GM23248 (cell line): ENCODE measurements at regions not wholly inside any gene's neighbourhood (a gene's known extent, or its start where the extent isn't known, plus 50 kb on each side); places are given as distances from the start of the nearest gene placed in this dataset.
"Not testable (repeated sequence)": the region's sequence is repeated elsewhere in the genome, so short reads cannot be mapped to it uniquely, and the experiment has no call there.

Experiments
- EZH2 ChIP-seq: fragments of 200-600 bp; sonication (generic); IDR thresholded peaks from 2 replicates; pipeline ENCODE4 v1.6.1; 2018; ENCODE audit warnings: antibody characterized with exemption, mild to moderate bottlenecking; ENCODE audit not compliant: insufficient read depth, poor library complexity, severe bottlenecking
- EZH2phosphoT487 ChIP-seq: fragments of 200-600 bp; sonication (generic); IDR thresholded peaks from 2 replicates; pipeline ENCODE4 v1.6.1; 2018; ENCODE audit warnings: antibody characterized with exemption, moderate library complexity, mild to moderate bottlenecking, low read depth; ENCODE audit not compliant: insufficient read depth

GRCh38 chr3:102040144-102040543 lies 190.8 kb downstream of the NFKBIZ start:
- not testable (repeated sequence) for TF ChIP-seq EZH2phosphoT487, EZH2
